ENCODE measurements at regions not wholly inside any gene's neighbourhood (a gene's known extent, or its start where the extent isn't known, plus 50 kb on each side); places are given as distances from the start of the nearest gene placed in this dataset.
"Not testable (repeated sequence)": the region's sequence is repeated elsewhere in the genome, so short reads cannot be mapped to it uniquely, and the experiment has no call there.

GRCh38 chr10:30531751-30532530 is 97.6 kb downstream of the LYZL2 start:
- no peak for DNase-seq (ENCODE audit: low spot score)

GRCh38 chr10:30529373-30529998 is 95.5 kb downstream of the MAP3K8 start:
- no peak for DNase-seq (ENCODE audit: low spot score)

GRCh38 chr10:30528429-30528786 is 94.4 kb downstream of the MAP3K8 start:
- DNase-seq (ENCODE audit: low spot score) = no peak

- DNase-seq (ENCODE audit: low spot score) = no peak
These were observed 93.8 kb downstream of the MAP3K8 start for GRCh38 chr10:30527623-30528428.

DNA sequence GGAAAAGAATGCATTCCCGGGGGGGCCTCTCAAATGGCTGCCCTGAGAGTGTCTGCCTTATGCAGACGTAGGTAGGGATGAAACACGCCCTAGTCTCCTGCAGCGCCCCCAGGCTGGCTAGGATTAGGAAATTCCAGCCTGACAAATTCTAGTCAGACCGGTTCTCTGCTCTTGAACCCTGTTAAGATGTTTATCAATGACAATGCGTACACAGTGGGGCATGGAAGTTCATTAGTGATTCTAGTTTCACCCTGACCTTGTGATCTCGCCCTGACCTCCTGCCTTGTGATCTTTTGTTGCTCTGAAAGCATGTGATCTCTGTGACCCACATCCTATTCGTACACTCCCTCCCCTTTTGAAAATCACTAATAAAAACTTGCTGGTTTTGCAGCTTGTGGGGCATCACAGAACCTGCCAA is 88.7 kb downstream of the MAP3K8 start:
- not testable (repeated sequence) for DNase-seq (ENCODE audit: low spot score)

- no peak for DNase-seq (ENCODE audit: low spot score)
These were observed 84.9 kb downstream of the MAP3K8 start for GRCh38 chr10:30518907-30519306.
